Left ventricle myocardium inferior (tissue), 1 donor: ENCODE measurements at regions not wholly inside any gene's neighbourhood (a gene's known extent, or its start where the extent isn't known, plus 50 kb on each side); places are given as distances from the start of the nearest gene placed in this dataset.

Source experiments
- DNase-seq: peaks from one replicate; pipeline ENCODE4 v3.0.0-alpha.2; 2020
- H3K27ac ChIP-seq: fragments of 200-600 bp; replicated peaks from 2 replicates; pipeline ENCODE4 v1.8.0; 2021
- H3K27me3 ChIP-seq: fragments of 200-600 bp; 2 replicates; pipeline ENCODE4 v1.8.0; 2021; ENCODE audit warnings: low read depth
- H3K36me3 ChIP-seq: fragments of 200-600 bp; 2 replicates; pipeline ENCODE4 v1.8.0; 2021
- H3K4me1 ChIP-seq: fragments of 200-600 bp; 2 replicates; pipeline ENCODE4 v1.8.0; 2021
- H3K4me3 ChIP-seq: fragments of 200-600 bp; 2 replicates; pipeline ENCODE4 v1.8.0; 2021; ENCODE audit warnings: mild to moderate bottlenecking, moderate library complexity
- H3K9me3 ChIP-seq: fragments of 200-600 bp; replicated peaks from 2 replicates; pipeline ENCODE4 v1.8.0; 2021
- CTCF ChIP-seq: fragments of 200-600 bp; IDR thresholded peaks from 2 replicates; pipeline ENCODE4 v1.8.0; 2021; ENCODE audit warnings: antibody characterized with exemption, mild to moderate bottlenecking, borderline replicate concordance
- intact Hi-C: fragments of 100-400 bp; cut with micrococcal nuclease; formaldehyde crosslinking; loops from one replicate; pipeline ENCODE4 v1.11.0; 2022
- donor health status: DM: no; HTN: yes; CAD: no; lungs with severe emphysema.

DNA sequence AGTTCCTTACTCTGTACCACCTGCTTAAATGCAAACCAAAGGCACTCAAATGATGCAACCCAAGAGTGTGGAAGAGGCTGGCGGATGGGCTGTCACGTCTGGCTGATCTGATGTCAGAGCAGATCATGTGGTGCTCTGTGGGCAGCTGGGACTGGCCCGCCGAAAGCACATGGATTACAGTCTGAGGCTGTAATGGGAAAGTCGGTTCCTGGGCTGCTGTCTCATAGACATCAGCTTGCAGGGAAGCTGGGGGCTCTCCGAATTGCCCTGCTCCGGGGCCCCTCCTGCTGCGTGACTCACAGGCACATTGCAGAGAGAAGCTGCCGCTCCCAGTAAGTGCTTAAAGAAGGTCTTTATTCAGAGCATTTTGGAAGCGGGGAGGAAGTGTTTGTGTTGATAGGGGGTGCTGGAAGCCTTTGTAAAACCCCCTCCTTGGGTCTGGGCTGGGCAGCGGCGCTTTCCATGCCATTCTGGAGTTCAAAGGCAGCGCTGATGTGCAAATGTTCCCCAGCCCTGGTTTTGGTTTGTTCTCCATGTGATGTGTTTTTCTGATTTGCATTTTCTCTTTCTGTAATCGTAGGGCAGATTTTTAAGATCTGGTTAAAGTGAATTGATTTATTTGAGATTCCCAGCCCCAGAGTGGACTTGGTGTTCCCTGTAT is 181.1 kb downstream of the LARP7 start:
- Histone ChIP-seq H3K4me1 (peaks cover 23% of the 10 kb centered on the region), H3K36me3 (no peaks in the 10 kb centered on the region), H3K4me3 (peak overlapping the region; percentile 60), H3K27ac (peak overlapping the region; percentile 27), H3K27me3 (no peaks in the 10 kb centered on the region), H3K9me3 (no peaks in the 10 kb centered on the region)
- intact Hi-C loops, result no loop called here
- peak; percentile 34 for DNase-seq
- TF ChIP-seq CTCF, result no peak

DNA sequence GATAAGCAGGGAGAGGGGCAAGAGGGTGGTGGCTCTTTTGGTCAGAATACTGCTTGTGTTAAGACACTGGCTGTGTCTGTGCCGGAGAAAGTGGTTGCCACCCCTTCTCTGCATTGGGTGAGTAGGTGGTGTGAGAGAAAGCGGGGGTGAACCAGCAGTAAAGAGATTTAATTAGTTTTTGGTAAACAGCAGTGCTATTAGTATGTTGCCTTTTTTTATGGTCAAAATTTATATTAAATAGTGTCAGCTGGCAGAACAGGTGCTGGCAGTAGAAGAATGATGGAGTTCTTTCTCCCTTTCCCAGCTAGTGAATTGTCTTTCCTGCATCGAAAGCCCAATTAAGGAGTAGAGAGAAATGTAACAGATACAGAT is 181.6 kb downstream of the LARP7 start:
- intact Hi-C loops, result no loop called here
- Histone ChIP-seq H3K27ac (peak overlapping the region; percentile 27), H3K9me3 (no peaks in the 10 kb centered on the region), H3K4me1 (peaks cover 28% of the 10 kb centered on the region), H3K4me3 (peak overlapping the region; percentile 60), H3K36me3 (no peaks in the 10 kb centered on the region), H3K27me3 (no peaks in the 10 kb centered on the region)
- DNase-seq, result no peak
- TF ChIP-seq CTCF, result no peak

DNA sequence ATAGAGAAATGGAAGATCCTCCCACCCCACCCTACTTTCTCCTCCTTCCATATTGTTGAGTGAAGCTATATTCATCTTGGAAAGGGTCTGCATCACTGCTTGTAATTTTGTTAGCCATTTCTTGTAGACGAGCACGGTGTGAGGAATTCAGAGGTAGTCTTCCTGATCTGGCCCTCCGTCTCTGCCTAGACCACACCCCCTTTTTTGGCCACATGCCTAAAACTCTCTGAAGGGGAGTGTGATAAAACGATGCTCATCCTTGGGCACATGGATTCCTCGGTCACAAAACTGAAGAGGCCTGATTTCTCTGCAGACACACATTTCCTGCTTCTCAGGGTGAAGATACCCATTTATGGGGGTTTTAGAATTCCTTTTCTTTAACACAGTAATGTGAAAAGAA is 182.8 kb downstream of the LARP7 start:
- intact Hi-C loops, result no loop called here
- H3K9me3 ChIP-seq, result no peaks in the 10 kb centered on the region
- no peak overlapping the region for H3K27ac ChIP-seq
- no peaks in the 10 kb centered on the region for H3K27me3 ChIP-seq
- no peaks in the 10 kb centered on the region for H3K36me3 ChIP-seq
- H3K4me1 ChIP-seq, result peaks cover 29% of the 10 kb centered on the region
- no peak for TF ChIP-seq CTCF
- no peak overlapping the region for H3K4me3 ChIP-seq
- no peak for DNase-seq

DNA sequence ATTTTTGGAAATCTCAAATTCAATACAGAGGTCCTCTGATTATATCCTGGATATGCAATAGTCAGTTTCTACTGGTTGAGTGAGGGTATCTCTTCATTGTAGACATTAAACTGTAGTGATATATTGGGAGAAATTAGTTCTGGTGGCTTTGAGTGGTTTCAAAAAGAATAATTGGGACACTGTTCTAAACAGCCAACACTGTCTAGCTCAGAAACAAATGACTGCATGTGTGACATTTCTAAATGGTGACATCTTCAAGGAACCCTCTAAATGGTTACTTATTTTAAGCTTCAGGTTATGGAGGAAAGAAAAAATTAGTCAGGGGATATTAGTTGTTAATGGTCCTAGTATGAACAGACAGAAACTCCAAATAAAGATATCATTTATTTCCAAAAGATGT is 186.2 kb downstream of the LARP7 start:
- H3K27me3 ChIP-seq, result no peaks in the 10 kb centered on the region
- intact Hi-C loops, result no loop called here
- no peak overlapping the region for H3K27ac ChIP-seq
- H3K36me3 ChIP-seq, result peaks cover 4% of the 10 kb centered on the region
- no peak for TF ChIP-seq CTCF
- DNase-seq, result no peak
- H3K9me3 ChIP-seq, result no peaks in the 10 kb centered on the region
- H3K4me1 ChIP-seq, result peaks cover 30% of the 10 kb centered on the region
- no peak overlapping the region for H3K4me3 ChIP-seq

GRCh38 chr4:112823606-112824005 is 186.7 kb downstream of the LARP7 start:
- H3K9me3 ChIP-seq, result no peaks in the 10 kb centered on the region
- peaks cover 4% of the 10 kb centered on the region for H3K36me3 ChIP-seq
- H3K4me3 ChIP-seq, result no peak overlapping the region
- no peak for TF ChIP-seq CTCF
- intact Hi-C loops, result no loop called here
- H3K27me3 ChIP-seq, result no peaks in the 10 kb centered on the region
- H3K4me1 ChIP-seq, result peaks cover 26% of the 10 kb centered on the region
- DNase-seq, result no peak
- no peak overlapping the region for H3K27ac ChIP-seq
